Suprapubic skin (tissue), 4 donors: ENCODE measurements at regions not wholly inside any gene's neighbourhood (a gene's known extent, or its start where the extent isn't known, plus 50 kb on each side); places are given as distances from the start of the nearest gene placed in this dataset.
"Not testable (repeated sequence)": the region's sequence is repeated elsewhere in the genome, so short reads cannot be mapped to it uniquely, and the experiment has no call there.

Experiments
- DNase-seq, 2 donors: peaks; one replicate each; pipeline ENCODE4 v3.0.0-alpha.2; 2019; ENCODE audit warnings: low spot score in 2 of 2
- H3K27ac ChIP-seq: fragments of 200-600 bp; sonication (generic); one replicate; pipeline ENCODE4 v1.5.1; 2019
- H3K27me3 ChIP-seq: fragments of 200-600 bp; sonication (generic); one replicate; pipeline ENCODE4 v1.5.1; 2019
- H3K36me3 ChIP-seq: fragments of 200-600 bp; sonication (generic); one replicate; pipeline ENCODE4 v1.5.1; 2019
- H3K4me1 ChIP-seq: fragments of 200-600 bp; sonication (generic); one replicate; pipeline ENCODE4 v1.5.1; 2019
- H3K4me3 ChIP-seq: fragments of 200-600 bp; sonication (generic); one replicate; pipeline ENCODE4 v1.5.1; 2019; ENCODE audit warnings: mild to moderate bottlenecking
- H3K9me3 ChIP-seq: fragments of 200-600 bp; sonication (generic); one replicate; pipeline ENCODE4 v1.5.1; 2019
- EP300 ChIP-seq: sonication (generic); formaldehyde crosslinking; IDR thresholded peaks from one replicate; pipeline ENCODE4 v1.6.1; 2017; ENCODE audit warnings: antibody characterized with exemption
- POLR2A ChIP-seq, 2 donors: fragments of 450-650 bp; IDR thresholded peaks; one replicate each; pipeline ENCODE4 v1.6.1; 2017; ENCODE audit warnings: antibody characterized with exemption in 2 of 2, mild to moderate bottlenecking in 2 of 2, moderate library complexity in 2 of 2
- POLR2AphosphoS5 ChIP-seq, 3 donors: sonication (generic); formaldehyde crosslinking; IDR thresholded peaks; one replicate each; pipeline ENCODE4 v1.6.1; 2017; ENCODE audit warnings: antibody characterized with exemption in 3 of 3
- WGBS: methylation state at CpG from one replicate; pipeline ENCODE4 v1.1.5; 2018; 5-methylcytosine and 5-hydroxymethylcytosine counted together
- TF ChIP-seq, protein P1 (sequence below), 2 donors: fragments of 200-600 bp in 1 of 2; fragments of 450-650 bp in 1 of 2; sonication (generic) in 1 of 2; IDR thresholded peaks; one replicate each; pipeline ENCODE4 v1.5.1; 2016 to 2019; ENCODE audit warnings: antibody characterized with exemption in 2 of 2, mild to moderate bottlenecking in 1 of 2, moderate library complexity in 1 of 2

DNA sequence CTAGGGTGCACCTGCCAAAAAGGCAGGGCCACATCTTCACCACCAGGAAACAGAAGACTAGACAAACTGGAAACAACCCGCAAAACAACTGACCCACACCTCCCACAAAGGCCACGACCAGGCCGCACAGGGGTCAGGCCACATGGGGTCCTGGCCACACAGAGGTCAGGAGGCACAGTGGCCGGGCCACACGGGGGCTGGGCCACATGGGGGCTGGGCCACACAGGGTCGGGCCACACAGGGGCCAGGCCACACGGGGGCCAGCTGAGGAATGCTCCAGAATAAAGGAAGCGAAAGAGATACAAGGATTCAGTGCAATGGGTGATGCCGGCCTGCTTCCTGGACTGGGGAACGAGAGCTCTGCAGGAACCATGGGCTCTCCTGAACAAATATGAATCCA lies 91.6 kb downstream of the OLFM1 start:
- H3K27me3 ChIP-seq: peaks cover 26% of the 10 kb centered on the region
- H3K9me3 ChIP-seq: no peaks in the 10 kb centered on the region
- TF ChIP-seq, protein P1, sequence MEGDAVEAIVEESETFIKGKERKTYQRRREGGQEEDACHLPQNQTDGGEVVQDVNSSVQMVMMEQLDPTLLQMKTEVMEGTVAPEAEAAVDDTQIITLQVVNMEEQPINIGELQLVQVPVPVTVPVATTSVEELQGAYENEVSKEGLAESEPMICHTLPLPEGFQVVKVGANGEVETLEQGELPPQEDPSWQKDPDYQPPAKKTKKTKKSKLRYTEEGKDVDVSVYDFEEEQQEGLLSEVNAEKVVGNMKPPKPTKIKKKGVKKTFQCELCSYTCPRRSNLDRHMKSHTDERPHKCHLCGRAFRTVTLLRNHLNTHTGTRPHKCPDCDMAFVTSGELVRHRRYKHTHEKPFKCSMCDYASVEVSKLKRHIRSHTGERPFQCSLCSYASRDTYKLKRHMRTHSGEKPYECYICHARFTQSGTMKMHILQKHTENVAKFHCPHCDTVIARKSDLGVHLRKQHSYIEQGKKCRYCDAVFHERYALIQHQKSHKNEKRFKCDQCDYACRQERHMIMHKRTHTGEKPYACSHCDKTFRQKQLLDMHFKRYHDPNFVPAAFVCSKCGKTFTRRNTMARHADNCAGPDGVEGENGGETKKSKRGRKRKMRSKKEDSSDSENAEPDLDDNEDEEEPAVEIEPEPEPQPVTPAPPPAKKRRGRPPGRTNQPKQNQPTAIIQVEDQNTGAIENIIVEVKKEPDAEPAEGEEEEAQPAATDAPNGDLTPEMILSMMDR (IDR thresholded peaks at IDR 0.05): no peak
- no peak for TF ChIP-seq POLR2A (IDR thresholded peaks at IDR 0.05)
- no peak for TF ChIP-seq EP300
- no peak for TF ChIP-seq POLR2AphosphoS5 (IDR thresholded peaks at IDR 0.05)
- no peak for DNase-seq
- peaks cover 3% of the 10 kb centered on the region for H3K4me1 ChIP-seq
- H3K27ac ChIP-seq: no peak overlapping the region
- 77% methylated on average over 10 of the region's 10 CpGs for WGBS
- H3K4me3 ChIP-seq: no peak overlapping the region
- no peaks in the 10 kb centered on the region for H3K36me3 ChIP-seq

DNA sequence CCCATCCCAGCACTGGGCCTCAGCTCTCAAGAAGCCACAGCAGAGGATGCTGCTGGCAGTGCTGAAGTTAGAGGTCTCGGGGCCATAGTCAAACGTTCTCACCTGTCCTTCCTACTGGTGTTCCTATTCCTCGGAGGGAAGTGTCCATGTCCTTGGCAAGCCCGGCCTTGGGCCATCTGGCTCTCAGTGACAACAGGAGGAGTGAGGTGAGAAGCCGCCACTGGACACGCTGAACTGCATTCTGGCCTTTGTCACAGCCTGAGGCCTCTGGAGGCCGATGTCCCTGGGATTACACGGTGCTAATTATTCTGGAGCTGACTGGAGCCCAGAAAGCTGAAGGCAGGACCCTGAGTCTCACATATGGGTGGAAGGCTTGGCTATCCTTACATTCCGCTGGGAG lies 92.5 kb downstream of the OLFM1 start:
- Histone ChIP-seq H3K9me3 (no peaks in the 10 kb centered on the region), H3K4me1 (peaks cover 4% of the 10 kb centered on the region), H3K36me3 (no peaks in the 10 kb centered on the region), H3K27ac (no peak overlapping the region), H3K4me3 (no peak overlapping the region), H3K27me3 (peaks cover 31% of the 10 kb centered on the region)
- 100% methylated on average over 1 of the region's 9 CpGs for WGBS
- no peak for DNase-seq
- no peak for TF ChIP-seq POLR2A (IDR thresholded peaks at IDR 0.05)
- no peak for TF ChIP-seq POLR2AphosphoS5 (IDR thresholded peaks at IDR 0.05)
- no peak for TF ChIP-seq EP300
- TF ChIP-seq, protein P1 (IDR thresholded peaks at IDR 0.05): no peak

DNA sequence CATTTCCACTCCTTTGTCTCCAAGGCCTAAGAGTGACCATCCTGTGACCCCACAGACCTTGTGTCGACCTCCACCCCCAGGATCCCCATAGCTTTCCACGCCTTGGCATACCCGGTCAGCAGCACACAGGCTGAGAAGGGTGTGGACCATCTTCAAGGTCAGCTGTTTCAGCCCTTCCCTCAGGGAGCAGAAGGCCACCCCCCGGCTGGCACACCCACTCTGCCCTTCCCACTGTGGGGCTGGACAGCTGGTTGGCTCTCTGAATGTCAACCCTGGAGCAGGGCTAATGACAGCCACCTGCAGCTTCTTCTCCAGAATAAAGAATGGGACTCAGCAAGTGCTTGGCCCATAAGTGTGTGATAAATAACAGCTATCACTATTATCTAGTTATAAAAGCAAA lies 93.1 kb downstream of the OLFM1 start:
- Histone ChIP-seq H3K27ac (no peak overlapping the region), H3K27me3 (peaks cover 30% of the 10 kb centered on the region), H3K9me3 (no peaks in the 10 kb centered on the region), H3K36me3 (no peaks in the 10 kb centered on the region), H3K4me1 (peaks cover 4% of the 10 kb centered on the region), H3K4me3 (no peak overlapping the region)
- WGBS: 89% methylated on average over 4 of the region's 4 CpGs
- TF ChIP-seq POLR2AphosphoS5 (IDR thresholded peaks at IDR 0.05): no peak
- TF ChIP-seq, protein P1 (IDR thresholded peaks at IDR 0.05): no peak
- TF ChIP-seq EP300: no peak
- TF ChIP-seq POLR2A (IDR thresholded peaks at IDR 0.05): no peak
- DNase-seq: no peak

DNA sequence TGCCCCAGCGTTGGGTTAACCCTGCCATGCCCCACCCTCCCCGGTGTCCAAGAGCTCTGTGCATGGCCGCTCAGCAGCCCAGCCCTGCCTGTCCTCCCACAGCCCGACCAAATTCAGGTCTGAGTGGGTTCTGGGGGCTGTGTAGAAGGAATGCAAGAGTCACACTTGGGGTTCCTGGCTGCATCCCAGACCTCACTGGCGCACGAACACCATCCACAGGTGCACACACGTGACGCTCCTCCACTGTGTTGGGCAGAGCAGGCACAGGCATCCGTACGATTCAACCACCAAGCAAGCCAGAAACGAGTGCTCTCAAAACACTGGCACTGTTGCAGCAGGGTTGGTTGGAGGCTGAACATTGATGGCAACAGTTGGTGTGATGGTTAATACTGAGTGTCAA lies 93.9 kb downstream of the OLFM1 start:
- Histone ChIP-seq H3K27me3 (peaks cover 34% of the 10 kb centered on the region), H3K27ac (no peak overlapping the region), H3K4me3 (no peak overlapping the region), H3K36me3 (no peaks in the 10 kb centered on the region), H3K9me3 (no peaks in the 10 kb centered on the region), H3K4me1 (peaks cover 10% of the 10 kb centered on the region)
- DNase-seq: no peak
- 76% methylated on average over 10 of the region's 11 CpGs for WGBS
- no peak for TF ChIP-seq EP300
- TF ChIP-seq, protein P1 (IDR thresholded peaks at IDR 0.05): no peak
- TF ChIP-seq POLR2A (IDR thresholded peaks at IDR 0.05): no peak
- no peak for TF ChIP-seq POLR2AphosphoS5 (IDR thresholded peaks at IDR 0.05)

DNA sequence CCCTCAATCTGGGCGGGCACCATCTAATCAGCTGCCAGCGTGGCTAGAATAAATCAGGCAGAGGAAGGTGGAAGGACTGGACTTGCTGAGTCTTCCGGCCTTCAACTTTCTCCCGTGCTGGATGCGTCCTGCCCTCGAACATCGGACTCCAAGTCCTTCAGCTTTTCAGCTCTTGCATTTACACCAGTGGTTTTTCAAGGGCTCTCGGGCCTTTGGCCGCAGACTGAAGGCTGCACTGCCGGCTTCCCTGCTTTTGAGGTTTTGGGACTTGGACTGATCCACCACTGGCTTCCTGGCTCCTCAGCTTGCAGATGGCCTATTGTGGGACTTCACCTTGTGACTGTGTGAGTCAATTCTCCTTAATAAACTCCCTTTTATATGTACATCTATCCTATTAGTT lies 94.4 kb downstream of the OLFM1 start:
- peaks cover 37% of the 10 kb centered on the region for H3K27me3 ChIP-seq
- not testable (repeated sequence) for H3K4me3 ChIP-seq, DNase-seq, H3K27ac ChIP-seq, H3K36me3 ChIP-seq, H3K9me3 ChIP-seq
- H3K4me1 ChIP-seq: peaks cover 15% of the 10 kb centered on the region
- 92% methylated on average over 9 of the region's 10 CpGs for WGBS

DNA sequence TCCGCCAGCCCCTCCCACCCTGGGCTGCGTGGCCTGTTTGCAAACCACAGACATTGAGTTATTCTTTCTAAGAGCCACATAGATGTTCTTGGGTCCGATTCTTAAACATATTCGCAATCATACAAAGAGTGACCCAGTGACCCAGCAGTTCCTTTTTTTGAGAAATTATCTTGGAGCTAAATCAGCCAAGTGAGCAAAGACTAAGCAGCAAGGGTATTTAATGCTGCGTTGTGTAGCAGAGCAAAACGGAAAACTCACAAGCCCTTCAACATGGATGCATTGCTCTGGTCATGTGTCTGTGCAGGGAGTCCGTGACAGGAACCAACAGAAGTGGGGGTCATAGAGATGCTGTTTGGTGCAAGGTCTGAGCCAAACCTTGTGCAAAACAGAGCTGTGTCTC lies 95.6 kb downstream of the OLFM1 start:
- H3K27me3 ChIP-seq: peaks cover 37% of the 10 kb centered on the region
- H3K9me3 ChIP-seq: no peaks in the 10 kb centered on the region
- no peak for DNase-seq
- H3K27ac ChIP-seq: no peak overlapping the region
- no peak overlapping the region for H3K4me3 ChIP-seq
- WGBS: 92% methylated on average over 7 of the region's 7 CpGs
- peaks cover 18% of the 10 kb centered on the region for H3K4me1 ChIP-seq
- no peaks in the 10 kb centered on the region for H3K36me3 ChIP-seq
- TF ChIP-seq, protein P1 (IDR thresholded peaks at IDR 0.05): no peak
